ENCODE measurements at regions not wholly inside any gene's neighbourhood (a gene's known extent, or its start where the extent isn't known, plus 50 kb on each side); places are given as distances from the start of the nearest gene placed in this dataset.

GRCh38 chr10:78771808-78772455 lies 296.8 kb upstream of the ZMIZ1 start:
- Histone ChIP-seq H3K4me3 (no peak overlapping the region), H3K9me3 (no peaks in the 10 kb centered on the region), H3K27ac (no peak overlapping the region), H3K4me1 (peaks cover 0 to 37% (median 10%) of the 10 kb centered on the region in 4 donors), H3K27me3 (no peaks in the 10 kb centered on the region), H3K36me3 (no peaks in the 10 kb centered on the region)
- TF ChIP-seq CTCF (IDR thresholded peaks at IDR 0.05) (no peak), POLR2A (IDR thresholded peaks at IDR 0.05) (no peak), EP300 (IDR thresholded peaks at IDR 0.05) (no peak)
- no peak for DNase-seq (ENCODE audit: low spot score in 2 of 2)
- 65 to 71% methylated on average over 7 of the region's 7 CpGs for WGBS, 2 donors

- Histone ChIP-seq H3K36me3 (no peaks in the 10 kb centered on the region), H3K4me1 (peaks cover 0 to 42% (median 14%) of the 10 kb centered on the region in 4 donors), H3K4me3 (no peak overlapping the region), H3K27ac (no peak overlapping the region), H3K9me3 (no peaks in the 10 kb centered on the region), H3K27me3 (no peaks in the 10 kb centered on the region)
- TF ChIP-seq EP300 (IDR thresholded peaks at IDR 0.05) (no peak), POLR2A (IDR thresholded peaks at IDR 0.05) (no peak), CTCF (IDR thresholded peaks at IDR 0.05) (no peak)
- no peak for DNase-seq (ENCODE audit: low spot score in 2 of 2)
- WGBS, 2 donors: 94 to 96% methylated on average over 8 of the region's 8 CpGs
Observed at GRCh38 chr10:78772486-78772885, 296.3 kb upstream of the ZMIZ1 start.

DNA sequence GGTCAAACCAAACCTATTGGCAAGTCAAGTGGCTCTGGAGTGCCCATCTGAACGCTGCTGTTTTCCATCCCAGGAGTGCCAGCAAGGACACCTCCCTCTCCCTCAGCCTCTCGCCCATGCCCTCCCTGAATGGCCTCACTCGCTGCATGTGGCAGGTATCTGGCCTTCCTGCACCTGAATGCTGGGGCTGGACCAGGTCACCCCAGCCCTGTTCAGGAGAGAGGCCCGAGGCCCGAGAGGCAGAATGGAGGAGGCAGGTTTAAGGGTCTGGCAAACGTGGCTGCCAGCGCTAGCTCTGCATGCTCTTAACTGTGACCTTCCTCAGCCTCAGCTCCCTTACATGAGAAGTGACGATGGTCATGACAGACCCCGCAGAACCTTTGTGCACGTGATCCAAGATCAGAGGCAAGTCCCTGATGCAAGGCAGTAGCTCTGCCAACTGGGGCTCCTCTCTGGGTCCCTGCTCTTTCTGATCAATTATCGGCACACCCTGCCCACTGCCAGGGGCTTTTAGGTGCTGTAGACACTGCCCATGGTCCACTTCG lies 295.7 kb upstream of the ZMIZ1 start:
- Histone ChIP-seq H3K27me3 (no peaks in the 10 kb centered on the region), H3K4me1 (peaks cover 0 to 47% (median 20%) of the 10 kb centered on the region in 4 donors), H3K27ac (no peak overlapping the region), H3K9me3 (no peaks in the 10 kb centered on the region), H3K36me3 (no peaks in the 10 kb centered on the region), H3K4me3 (no peak overlapping the region)
- DNase-seq (ENCODE audit: low spot score in 2 of 2): no peak
- no peak for TF ChIP-seq POLR2A (IDR thresholded peaks at IDR 0.05)
- no peak for TF ChIP-seq EP300 (IDR thresholded peaks at IDR 0.05)
- no peak for TF ChIP-seq CTCF (IDR thresholded peaks at IDR 0.05)
- 93 to 94% methylated on average over 12 of the region's 12 CpGs for WGBS, 2 donors

DNA sequence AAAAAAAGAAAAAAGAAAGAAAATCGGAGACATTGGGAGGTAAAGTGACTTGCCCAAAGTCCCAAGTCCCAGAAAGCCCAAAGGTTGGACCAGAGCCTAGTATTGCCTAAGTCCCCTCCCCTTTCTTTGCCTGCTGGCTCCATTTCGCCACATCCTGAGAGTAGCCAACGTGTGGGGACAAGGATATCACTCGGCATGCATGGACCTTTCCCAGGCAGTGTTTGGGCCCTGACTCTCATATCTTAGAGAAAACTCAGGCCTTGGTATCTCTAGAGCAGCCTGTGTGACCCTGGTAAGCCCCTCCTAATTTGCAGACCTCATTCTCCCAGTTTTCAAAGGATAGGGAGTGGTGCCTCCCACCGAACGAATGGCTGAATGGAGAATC lies 294.2 kb upstream of the ZMIZ1 start:
- DNase-seq (ENCODE audit: low spot score in 2 of 2): no peak
- Histone ChIP-seq H3K4me3 (no peak overlapping the region), H3K27ac (peak overlapping the region in 3 of 4 donors; percentile 26 to 68 (median 62)), H3K36me3 (no peaks in the 10 kb centered on the region), H3K4me1 (peaks cover 0 to 46% (median 22%) of the 10 kb centered on the region in 4 donors), H3K27me3 (no peaks in the 10 kb centered on the region), H3K9me3 (no peaks in the 10 kb centered on the region)
- TF ChIP-seq EP300 (IDR thresholded peaks at IDR 0.05): no peak
- TF ChIP-seq CTCF (IDR thresholded peaks at IDR 0.05): no peak
- TF ChIP-seq POLR2A (IDR thresholded peaks at IDR 0.05): no peak
- 56 to 75% methylated on average over 6 of the region's 6 CpGs for WGBS, 2 donors

- TF ChIP-seq POLR2A (IDR thresholded peaks at IDR 0.05) (no peak), EP300 (IDR thresholded peaks at IDR 0.05) (peak in 1 of 2 donors; percentile 45)
Observed at GRCh38 chr10:78774999-78775711, 293.6 kb upstream of the ZMIZ1 start.

More at GRCh38 chr10:78774999-78775711, 293.6 kb upstream of the ZMIZ1 start:
- peaks cover 0 to 46% (median 22%) of the 10 kb centered on the region in 4 donors for H3K4me1 ChIP-seq
- H3K9me3 ChIP-seq: no peaks in the 10 kb centered on the region
- peak overlapping the region in 3 of 4 donors; percentile 26 to 68 (median 62) for H3K27ac ChIP-seq
- no peaks in the 10 kb centered on the region for H3K27me3 ChIP-seq
- DNase-seq (ENCODE audit: low spot score in 2 of 2): peak; percentile 33 to 47
- H3K4me3 ChIP-seq: no peak overlapping the region
- no peaks in the 10 kb centered on the region for H3K36me3 ChIP-seq
- 43 to 49% methylated on average over 13 to 14 of the region's 14 CpGs for WGBS, 2 donors

Data from tibial nerve (tissue), 4 donors.